OCI-LY7 (cell line): ENCODE measurements at regions not wholly inside any gene's neighbourhood (a gene's known extent, or its start where the extent isn't known, plus 50 kb on each side); places are given as distances from the start of the nearest gene placed in this dataset.

Experiments used
- CTCF ChIP-seq: fragments of 200-600 bp; sonication (generic); conservative IDR thresholded peaks from 2 replicates; pipeline ENCODE4 v1.5.1; 2014; ENCODE audit warnings: mild to moderate bottlenecking, antibody characterized with exemption, low read length, moderate library complexity, mixed read lengths
- EZH2phosphoT487 ChIP-seq: fragments of 200-600 bp; sonication (generic); IDR thresholded peaks from 2 replicates; pipeline ENCODE4 v1.6.1; 2018; ENCODE audit warnings: low read depth, borderline replicate concordance, mild to moderate bottlenecking, mixed run types, antibody characterized with exemption, low read length, moderate library complexity, mixed read lengths

- TF ChIP-seq CTCF (no peak), EZH2phosphoT487 (no peak)
Measured at GRCh38 chr4:13701937-13702446, 74.5 kb upstream of the BOD1L1 start.
